ENCODE measurements at regions not wholly inside any gene's neighbourhood (a gene's known extent, or its start where the extent isn't known, plus 50 kb on each side); places are given as distances from the start of the nearest gene placed in this dataset.
"Not testable (repeated sequence)": the region's sequence is repeated elsewhere in the genome, so short reads cannot be mapped to it uniquely, and the experiment has no call there.

DNA sequence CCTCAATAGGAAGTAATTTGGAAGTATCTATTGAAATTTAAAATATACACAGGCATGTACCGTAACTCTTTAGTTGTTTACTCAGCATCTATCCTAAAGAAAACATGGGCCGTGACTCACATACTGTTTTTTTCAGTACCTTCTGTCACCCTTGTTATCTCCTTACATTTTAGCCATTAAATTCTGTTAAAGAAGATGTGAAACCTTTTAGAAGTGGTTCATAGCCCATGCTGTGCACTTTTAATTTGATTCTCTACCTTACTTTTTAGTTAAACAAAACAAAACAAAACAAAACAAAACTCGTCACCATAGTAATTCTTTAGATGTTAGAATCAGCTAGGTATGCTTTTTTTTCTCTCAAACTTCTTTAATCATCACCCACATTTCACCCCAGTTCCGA, 494.4 kb upstream of the RGS6 start:
- no peak for DNase-seq

DNA sequence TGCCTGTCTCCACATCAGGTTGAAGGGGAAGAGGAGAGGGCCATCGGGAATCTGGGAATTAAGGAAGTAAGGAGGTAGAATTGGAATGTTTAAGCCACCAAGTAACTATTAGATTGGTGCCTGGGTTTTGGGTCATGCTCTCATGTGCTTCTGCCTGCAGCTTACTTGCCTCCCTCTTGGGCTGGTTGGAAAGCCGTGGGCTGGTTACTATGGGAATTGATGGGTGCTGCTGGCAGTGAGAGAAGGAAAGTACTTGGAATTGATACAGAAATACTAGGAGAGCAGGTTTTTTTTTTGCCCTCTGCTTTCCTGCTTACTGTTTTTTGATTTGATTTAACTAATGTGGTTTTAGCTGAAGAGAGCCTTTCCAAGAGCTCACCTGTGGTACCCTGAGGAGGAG, 493.5 kb upstream of the RGS6 start:
- DNase-seq, result no peak

DNA sequence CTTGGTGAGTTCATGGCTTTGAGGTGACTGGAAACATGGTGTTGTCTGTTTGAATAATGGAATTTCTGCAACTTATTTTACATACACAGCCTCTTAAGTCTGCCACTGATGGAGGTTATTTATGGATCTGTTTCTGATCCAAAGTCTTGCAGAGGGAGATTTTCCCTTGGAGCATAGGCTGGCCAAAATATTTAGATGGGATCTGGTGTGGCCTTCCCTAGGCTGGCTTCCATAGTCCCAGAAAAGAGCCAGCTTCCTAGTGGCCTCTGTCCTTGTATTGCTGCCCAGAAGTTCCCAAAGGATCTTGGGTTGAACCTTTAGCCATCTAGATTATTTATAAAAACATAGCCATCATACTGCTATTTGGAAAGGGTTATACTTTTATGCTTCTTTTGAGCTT, 491.1 kb upstream of the RGS6 start:
- no peak for DNase-seq

DNA sequence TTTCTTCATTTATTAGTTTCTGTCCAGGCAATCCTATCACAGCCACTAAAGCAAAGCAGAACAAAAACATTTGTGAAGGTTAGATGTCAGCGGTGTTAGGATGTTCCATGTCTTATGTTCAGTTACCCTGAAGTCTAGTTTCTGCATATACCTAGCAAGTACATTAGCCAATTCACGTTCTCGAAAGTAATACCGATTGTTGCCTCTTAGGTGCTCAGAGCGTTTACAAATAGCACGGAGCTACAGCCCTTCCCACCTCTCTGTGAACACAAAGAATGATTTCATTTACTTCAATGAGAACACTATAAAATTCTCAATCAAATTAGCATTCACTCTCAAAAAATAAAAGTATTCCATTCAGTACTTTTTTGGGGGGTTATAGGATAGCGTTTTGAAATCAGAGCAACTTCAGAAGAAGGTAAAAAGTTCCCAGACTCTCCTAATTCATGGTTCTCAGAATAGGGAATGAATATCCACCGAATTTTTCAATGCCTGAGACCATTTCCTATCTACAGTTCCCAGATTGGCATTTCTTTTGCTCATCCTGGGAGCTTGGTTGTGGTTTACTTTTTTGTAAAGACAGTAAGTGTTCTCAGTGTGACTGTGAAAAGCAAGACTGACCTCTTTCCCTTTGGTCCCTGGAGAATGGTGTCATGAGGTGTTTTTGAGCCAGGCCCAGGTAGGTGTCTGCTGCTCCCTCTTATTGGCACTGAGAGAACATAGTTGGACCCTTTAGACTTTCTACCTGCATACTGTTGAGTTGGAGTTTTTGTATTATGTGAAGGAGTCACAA, 488.0 kb upstream of the RGS6 start:
- DNase-seq, result no peak

DNA sequence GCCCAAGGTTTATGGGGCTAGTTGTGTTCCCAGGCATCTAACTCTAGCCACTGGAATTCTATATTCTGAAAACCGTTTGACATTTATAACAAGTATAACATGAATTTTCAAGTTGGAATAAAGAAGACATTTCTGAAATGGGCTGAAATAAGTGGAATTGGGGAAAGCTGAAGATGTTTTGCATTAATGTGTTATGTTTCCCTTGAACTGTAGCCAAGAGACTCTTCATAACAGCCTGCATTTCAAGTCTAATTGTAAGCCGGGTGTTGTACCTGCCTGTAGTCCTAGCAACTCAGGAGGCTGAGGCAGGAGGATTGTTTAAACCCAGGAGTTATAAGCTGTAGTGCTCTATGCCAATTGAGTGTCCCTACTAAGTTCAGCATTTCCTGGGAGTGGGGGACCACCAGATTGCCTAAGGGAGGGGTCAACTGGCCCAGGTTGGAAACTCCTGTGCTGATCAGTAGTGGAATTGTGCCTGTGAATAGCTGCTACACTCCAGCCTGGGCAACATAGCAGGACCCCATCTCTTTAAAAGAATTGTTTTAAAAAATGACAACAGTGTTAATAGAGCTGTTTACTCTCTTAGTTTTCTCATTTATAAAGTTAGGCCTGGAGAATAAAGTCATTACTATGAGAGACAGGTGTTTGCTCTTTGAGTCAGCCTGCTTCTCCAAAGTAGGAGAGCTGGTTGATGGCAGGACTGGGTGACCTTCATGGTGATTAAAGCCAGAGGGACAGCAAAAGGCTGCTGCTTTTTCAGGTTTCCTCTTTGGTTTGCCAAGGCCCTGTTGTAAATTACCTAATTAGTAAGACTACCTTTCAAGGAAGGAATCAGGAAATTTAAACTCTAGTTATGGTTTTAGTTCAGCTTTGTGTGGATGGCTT, 483.6 kb upstream of the RGS6 start:
- no peak for DNase-seq

DNA sequence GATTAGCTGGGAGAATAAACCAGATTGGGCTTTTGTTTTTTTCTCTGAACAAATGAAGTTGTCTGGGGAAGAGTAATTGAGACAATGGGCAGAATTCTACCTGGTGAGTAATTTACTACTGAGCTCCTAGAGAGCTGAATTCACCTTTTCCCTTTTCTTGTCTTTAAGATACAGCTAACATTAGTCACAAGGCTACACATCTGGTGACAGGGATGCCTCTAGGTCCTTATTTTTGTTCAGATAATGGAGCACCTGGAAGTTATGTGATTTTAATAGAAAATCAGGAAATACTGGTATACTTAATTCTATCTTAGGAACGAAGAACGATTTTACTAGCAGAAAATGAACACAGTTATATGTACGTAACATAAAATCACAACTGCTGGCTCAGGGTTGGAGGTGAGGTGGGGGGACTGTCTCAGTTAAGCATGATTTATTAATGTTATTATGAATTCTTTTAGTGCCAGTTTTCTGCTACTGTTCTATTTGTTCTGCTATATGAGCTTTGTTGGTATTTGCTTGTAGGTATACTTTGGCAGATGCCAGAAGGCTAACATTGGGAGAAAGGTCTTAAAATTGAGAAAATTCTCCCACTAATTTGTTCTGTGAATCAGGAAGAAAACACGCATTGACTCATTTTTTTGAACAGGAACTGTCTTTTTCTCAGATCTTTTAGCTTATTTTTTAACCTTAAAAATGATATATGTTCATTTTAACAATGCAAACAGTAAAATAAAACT, 482.7 kb upstream of the RGS6 start:
- DNase-seq, result no peak

DNA sequence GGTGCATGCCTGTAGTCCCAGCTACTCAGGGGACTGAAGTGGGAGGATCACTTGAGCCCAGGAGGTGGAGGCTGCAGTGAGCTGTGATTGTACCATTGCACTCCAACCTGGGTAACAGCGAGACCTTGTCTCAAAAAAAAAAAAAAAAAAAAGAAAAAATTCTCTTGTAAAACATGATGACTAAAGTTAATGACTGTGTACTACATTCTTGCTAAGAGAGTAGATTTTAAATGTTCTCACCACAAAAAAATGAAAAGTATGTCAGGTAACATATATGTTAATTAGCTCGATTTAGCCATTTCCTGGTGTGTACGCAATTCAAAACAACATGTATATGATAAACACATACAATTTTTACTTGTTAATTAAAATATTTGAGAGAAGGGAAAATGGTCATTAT, 480.7 kb upstream of the RGS6 start:
- DNase-seq, result no peak

DNA sequence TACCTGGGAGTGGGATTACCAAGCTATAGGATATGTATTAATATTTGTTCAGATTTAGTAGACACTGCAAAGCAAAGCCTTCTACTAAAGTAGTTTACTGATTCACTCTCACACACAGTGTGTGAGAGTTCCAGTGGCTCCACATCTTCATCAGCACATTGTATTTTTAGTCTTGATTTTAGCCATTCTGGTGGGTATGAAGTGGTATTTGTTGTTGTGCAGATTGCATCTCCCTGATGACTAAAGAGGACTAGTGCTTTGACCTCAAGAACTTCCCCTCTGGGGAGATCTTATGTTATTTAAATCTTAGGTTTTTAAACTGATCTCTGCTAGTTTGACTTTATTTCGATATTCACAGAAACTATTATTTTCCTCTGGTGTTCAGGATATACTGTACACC, 479.7 kb upstream of the RGS6 start:
- peak in 1 of 5 experiments; percentile 61 for DNase-seq

DNA sequence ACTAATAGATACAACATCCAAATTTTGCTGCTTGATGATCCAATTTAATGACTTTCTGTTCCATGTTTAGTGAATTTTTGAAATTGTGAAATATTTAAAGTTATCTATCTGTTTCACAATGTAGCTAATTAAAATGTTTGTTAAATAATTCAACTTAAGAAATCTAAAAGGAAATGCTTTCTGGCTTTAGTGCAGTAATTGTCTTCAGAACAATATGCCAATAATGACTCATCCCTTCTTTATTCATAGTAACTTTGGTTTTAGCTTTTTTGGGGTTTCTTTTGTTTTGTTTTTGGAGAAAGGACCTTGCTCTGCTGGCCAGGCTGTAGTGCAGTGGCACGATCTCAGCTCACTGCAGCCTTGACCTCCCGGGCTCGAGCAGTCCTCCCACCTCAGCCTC, 479.2 kb upstream of the RGS6 start:
- DNase-seq, result no peak

DNA sequence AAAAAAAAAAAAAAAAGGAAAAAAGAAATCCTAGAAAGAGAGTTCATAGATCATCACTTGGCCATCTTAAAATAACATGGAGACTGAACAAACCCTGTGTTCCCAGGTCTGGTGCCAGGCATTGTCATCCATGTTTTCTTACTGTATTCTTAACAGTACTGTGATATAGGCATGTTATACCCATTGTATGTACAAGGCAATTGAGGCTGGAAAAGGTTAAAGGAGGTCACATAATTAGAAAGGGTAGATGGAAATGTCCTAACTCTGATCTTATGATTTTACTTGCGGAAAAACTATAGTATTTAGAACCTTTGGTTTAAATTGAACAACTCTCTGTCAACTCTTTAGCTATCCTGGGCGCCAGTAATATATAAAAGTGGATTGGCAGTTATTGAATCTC, 478.2 kb upstream of the RGS6 start:
- no peak for DNase-seq

DNA sequence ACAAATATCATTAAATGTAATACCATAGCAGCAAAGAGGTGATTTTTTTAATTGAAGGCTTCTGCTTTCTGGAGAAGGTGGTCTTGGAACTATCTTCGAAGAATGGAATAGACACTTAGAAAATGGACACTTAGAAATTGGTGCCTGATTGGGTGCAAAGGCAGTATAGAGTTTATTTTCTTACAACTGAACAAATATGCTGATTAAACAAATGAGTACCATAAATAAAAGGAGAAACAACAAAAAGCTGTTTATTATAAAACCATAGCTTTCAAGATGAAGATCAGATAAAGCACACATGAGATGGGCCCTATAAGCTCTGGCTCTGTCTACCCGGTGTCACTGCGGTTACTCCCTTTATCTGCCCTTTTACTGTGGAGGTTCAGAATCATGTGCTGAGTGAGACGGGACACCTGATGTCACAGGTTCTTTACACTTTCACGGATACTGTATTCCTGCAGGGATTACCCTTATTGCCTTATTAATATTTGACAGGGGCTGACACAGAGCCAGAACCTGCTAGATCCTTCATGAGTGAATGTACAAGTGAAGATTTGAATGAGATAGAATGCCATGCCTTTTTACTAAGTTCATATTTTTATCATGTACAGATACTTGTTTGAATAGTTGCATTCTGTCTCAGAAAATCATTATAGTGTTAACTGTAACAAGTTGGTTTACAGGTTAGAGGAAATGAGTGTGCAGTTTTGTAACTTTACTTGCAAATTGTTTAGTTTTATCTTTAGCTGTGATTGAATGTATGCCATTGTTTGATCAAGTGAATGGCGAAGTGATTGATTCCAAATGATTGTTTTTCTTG, 477.5 kb upstream of the RGS6 start:
- DNase-seq, result peak in 1 of 5 experiments; percentile 34

DNA sequence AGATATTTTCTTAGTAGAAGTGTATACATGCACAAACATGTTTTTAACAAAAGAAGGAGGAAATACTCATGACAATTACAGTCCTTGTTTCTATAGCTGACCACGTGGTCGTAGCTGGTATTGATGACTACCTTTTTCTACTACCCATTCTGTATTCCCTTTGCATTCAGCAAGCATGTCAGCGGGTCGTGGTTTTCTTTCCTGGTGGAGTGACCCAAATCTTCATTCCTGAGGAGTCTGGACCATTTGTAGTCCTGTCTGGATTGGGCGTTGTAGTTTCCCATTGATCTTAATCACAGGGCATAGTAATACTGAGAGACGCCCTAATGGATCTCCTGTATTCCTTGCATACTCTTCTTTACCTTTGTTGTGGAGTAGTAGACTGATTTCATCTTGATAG, 472.1 kb upstream of the RGS6 start:
- no peak for DNase-seq

DNA sequence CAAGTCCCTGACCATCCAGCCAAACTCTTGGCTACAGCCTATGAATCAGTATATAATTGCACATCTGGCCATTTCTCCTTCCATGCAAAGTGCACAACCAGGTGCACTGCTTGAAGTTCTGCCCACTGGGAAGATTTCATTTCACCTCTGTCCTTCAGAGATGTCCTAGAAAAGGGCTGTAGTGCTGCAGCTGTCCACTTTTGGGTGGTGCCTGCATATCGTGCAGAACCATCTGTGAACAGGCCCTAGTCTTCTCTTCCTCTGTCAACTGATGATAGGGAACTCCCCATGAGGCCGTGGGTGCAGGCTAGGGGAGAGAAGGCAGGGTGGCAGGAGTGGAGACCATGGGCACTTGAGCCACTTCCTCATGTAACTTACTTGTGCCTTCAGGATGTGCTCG, 470.6 kb upstream of the RGS6 start:
- not testable (repeated sequence) for DNase-seq

DNA sequence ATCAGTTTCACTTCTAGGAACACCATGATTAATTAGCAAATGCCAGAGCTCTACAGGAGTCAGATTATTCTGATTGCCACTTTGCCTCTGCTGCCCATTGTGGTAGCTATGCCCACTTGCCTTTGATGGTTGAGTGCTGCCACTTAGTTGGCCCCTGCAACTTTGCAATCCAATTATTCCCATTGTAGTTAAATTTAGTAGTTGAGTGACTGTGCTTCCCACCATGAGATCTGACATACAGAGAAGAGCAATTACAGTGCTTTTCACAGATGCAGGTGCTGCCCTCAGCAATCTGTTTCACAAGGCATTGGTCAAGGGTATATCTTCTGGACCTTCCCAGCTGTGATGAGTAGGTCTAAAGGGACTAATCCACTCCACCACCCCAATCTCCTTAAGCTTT, 468.4 kb upstream of the RGS6 start:
- DNase-seq, result no peak

DNA sequence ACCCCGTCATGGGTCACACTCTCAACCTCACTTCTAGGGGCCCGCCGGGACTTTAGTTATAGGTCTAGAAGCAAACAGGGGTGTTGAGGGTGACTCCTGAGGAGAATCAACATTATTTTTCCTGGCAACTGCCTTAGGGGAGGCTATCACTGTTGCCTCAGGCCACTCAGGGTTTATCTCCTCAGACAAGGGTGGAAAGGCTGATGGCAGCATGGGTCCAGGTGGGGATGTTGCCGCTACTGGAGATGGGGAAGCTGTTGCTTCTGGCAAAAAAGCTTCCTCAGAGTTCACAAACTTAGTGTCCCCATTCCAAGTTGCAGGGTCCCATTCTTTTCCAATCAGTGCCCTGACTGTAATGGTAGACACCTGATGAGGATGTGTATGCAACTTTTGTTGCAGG, 467.4 kb upstream of the RGS6 start:
- DNase-seq, result no peak

DNA sequence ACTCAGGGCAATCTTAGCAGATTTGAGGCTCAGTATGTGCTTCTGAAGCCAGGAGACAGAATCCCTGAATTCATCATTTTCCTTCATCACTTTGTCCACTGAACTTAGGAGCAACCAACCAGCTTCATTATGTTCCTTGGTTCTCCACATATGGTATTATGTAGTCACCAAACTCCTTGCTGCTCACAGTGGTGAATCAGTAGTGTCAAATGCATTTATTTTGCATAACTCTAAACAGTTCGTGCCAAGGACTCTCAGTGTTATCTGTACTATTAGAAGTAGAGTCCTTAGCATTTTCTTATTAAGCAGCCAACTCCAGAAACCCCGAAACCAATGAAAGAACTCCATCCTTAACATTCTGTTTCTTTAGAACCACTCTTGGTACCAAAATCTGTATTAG, 466.9 kb upstream of the RGS6 start:
- DNase-seq, result no peak

DNA sequence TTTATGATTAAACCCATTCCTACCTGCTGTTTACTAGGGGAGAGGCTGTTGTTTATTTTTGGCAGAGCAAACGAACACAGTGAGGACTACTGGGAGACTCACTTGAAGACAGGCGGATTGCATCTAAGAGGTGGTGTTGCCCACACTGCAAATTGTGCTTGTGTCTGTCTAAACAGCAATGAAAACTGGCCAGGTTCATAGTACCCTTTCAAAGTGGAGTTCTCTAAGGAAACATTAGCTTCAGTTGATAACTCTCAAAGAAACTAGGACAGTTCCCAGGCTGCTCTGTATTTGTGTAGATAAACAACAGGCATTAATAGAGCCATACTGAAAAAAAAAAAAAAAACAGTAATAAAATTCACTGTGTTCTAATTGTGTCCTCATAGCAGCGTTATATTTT, 466.0 kb upstream of the RGS6 start:
- DNase-seq, result no peak

DNA sequence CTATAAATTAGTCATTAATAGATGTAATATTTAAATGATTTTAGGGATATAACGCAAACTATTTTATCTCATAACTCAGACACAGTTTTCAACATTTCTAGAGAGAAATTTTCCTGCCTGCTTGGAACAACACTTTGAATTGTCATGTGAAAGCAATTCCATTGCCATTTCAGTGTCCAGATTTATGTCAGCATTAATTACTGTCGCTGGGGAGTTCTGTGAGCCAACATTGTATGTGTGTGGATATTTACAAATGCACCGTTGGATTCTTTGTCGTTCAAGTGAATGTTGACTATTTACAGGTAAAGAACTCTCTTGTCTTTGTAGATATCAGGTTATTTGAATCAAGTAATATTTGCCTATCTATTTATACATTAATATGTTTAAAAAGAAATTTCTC, 465.3 kb upstream of the RGS6 start:
- no peak for DNase-seq

DNA sequence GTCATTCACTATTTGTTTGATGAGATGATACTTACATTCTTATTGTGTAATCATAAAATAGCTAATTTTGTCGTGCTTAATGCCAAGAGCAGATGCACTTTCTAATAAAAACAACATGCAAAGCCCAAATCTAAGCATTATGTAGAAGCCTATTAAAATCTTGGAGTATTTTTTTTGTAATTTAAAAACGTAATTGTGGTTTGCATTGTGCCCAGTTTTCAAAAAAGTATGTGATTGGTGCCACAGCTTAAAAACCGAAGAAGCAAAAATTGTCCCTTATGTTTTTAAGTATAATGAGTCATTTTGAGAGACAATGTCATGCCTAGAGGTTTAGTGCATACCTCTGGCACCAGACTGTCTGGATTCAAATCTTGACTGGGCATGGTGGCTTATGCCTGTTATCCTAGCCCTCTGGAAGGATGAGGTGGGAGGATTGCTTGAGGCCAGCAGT, 464.8 kb upstream of the RGS6 start:
- DNase-seq, result peak in 1 of 5 experiments; percentile 30

DNA sequence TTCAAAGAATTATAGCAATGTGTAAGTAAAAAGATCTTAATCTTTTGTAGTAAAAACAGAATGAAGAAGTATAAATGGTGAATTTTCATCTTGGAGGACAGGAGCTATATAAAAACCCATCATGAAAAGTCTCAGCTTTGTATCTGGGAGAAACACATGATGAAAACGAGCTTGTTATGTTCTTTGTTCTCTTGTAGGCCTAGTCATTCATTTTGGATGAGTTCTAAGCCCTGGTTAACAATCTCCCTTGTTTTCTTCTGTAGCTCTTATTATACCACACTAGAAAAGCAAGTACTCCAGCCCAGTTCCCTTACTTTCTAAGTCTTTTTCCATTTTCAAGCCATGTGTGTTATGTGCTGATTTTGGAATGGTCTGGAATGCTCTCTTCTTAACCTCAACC, 463.5 kb upstream of the RGS6 start:
- DNase-seq, result no peak

DNA sequence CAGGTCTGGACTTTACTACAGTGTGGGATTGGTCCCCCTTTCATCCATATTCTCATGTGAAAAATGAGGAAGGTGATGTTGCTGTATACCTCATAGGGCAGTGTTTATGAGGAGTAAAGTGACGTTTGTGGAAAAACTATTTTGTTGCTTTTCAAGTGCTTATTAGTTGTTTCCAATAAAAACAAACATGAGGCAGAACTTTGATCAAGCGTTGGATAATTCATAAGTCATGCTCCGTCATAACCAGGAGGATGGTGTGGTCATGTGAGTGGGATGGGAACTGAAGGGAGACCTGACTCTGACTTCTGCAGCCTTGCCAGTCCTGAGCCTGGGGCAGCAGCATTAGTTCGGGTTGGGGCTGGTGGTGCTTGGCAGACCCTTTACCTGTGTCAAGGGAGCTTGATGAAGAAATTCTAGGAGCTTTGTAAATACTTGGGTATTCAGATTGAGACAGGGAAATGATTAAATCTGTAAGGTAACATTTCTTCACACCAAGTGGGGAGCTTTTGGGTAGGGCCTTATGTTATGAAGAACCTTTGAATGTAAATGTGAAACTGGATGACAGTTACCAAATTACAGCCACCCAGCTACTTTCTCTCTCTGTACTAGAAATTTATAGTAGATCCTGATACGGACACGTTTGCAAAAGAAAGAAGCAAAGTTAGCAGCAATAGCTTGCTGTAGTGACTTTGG, 462.4 kb upstream of the RGS6 start:
- DNase-seq, result peak in 1 of 5 experiments; percentile 54
